UCSD-AML1 (cell line): ENCODE measurements at regions not wholly inside any gene's neighbourhood (a gene's known extent, or its start where the extent isn't known, plus 50 kb on each side); places are given as distances from the start of the nearest gene placed in this dataset.

Experiments
- DNase-seq: peaks from one replicate; lab custom pipeline; 2025; ENCODE audit not compliant: unreplicated experiment; lab: John Stamatoyannopoulos, UW

DNA sequence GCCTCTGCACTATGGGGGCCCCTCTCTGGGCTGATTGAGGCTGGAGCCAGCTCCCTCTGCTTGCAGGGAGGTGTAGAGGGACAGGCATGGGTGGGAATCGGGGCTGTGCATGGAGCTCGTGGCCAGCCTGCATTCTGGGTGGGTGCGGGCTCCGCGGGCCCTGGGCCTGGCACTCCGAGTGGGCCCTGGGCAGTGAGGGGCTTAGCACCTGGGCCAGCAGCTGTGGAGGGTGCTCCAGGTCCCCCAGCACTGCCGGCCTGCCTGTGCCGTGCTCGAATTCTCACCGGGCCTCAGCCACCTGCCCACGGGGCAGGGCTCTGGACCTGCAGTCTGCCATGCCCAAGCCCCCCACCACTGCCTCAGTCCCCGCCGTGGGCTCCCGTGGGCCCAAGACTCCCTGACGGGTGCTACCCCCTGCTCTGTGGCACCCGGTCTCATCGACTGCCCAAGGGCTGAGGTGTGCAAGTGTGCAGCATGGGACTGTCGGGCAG lies 681.2 kb downstream of the PDHA2 start:
- no peak for DNase-seq

DNA sequence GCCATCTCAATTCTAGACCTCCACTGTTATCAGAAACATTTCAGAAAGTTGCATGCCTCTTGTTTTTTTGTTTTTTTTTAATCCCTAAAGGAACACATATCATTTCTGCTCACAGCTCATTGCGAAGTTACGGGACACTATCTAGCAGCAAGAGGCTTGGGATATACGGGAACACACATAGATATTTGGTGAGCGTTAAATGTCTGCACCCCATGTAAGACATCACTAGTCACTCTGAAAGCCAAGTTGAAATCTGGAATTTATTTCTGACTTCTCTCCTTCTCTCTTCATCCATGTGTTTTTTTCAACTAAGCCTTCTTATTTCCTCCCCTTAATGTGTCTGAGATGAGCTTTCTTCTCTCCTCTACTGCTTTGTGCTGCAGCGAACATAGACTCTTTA lies 683.7 kb downstream of the PDHA2 start:
- no peak for DNase-seq

DNA sequence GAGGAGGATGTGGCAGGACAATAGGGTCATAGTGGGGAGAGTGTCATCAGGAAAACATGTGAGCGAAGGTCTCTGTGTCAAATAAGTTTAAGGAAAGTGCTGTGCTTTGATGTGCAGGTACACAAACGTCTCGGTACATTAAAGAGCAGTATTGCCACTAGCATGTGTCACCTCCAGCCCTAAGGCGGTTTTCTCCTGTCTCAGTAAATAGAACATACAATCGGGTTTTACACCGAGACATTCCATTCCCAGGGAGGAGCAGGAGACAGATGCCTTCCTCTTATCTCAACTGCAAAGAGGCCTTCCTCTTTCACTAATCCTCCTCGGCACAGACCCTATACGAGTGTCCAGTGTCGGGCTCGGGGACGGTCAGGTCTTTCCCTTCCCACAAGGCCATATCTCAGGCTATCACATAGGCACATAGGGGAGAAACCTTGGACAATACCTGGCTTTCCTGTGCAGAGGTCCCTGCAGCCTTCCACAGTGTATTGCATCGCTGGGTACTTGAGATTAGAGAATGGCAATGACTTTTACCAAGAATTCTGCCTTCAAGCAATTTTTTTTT lies 684.5 kb downstream of the PDHA2 start:
- DNase-seq: no peak

DNA sequence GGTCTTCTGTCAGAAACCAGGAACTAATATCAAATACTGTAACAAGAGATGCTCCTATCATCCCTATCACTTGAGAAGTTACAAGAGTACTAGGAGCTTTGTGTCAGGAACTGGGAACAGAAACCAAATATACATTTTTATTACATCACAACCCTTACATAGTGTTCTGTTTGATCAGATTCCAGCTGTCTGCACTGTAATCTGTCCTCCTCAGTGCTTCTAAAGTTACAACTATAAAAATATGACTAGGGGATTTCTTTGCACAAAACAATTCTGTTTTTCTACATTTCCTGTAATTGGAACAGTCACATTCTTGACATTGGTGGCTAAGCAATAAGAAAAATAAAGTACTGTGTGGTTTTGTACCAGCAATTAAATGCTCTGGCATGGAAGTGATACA lies 686.0 kb downstream of the PDHA2 start:
- DNase-seq: no peak

DNA sequence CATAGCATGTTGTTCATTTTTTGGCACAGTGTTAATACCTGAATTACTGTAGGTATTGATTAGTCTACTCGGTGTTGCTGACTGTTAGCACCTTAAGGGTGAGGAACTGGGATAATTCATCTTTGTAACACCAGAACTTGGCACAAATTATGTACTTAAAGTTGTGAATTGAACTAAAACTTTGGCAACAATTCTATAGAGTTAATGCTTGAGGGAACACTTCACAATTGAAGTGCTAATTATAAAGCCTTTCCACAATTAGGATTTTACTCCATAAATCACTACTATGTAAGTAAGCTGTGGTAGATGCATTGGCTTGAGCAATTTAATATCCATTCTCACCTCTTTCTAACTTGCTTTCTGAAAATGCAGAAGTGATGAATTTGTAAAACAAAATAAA lies 686.7 kb downstream of the PDHA2 start:
- DNase-seq: no peak

DNA sequence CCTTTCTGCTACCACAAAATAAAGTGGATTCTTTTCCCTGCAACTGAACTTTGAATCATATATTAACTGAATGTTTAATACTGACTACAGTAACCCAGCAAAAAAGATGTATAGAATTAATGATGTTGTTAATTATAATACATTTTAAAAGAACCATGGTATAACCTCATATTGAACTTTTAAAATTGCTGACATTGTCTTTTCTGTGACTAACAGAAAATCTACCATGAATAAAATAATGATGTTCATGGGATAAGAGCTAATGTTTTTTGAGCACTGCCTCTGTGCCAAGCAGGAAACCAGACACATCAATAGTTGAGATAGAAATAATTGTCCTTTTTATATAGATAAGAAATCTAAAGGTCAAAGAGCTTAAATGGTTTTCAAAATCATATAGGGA lies 691.9 kb downstream of the PDHA2 start:
- no peak for DNase-seq

DNA sequence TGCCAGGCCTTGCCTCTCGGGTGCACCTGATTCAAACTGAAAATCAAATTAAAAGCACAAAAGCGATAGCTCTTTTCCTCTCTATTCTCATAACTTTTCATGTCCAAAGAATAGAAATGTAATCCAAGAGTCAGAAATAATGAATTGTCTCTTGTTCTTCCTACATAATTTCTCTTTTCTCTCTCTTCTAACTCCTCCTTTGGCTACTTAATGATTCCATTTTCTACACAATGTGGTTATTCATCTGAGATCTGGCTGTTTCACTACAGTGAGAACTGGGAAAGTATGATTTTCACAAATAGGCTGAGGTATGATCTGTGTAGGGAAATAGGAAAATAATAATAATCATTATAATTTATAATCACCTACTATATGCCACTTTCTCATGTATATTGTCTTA lies 703.5 kb downstream of the PDHA2 start:
- no peak for DNase-seq

DNA sequence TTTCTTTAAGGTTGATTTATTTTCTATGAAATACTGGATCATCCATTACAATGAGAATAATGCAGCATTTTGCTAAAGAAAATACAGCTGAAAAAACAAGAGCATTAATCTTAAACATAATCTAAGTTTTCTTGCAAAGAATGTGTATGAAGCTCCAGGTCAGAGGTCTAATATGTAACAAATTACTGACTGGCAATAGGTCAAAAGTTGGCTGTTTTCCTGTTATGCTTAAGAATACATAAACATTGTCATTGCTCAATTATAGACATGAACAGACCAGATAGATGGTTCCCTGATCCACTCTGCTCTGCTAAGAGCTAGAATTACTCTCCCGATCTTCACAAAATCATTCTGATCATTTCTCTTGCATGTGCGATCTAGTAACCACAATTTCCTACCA lies 718.6 kb downstream of the PDHA2 start:
- DNase-seq: no peak

DNA sequence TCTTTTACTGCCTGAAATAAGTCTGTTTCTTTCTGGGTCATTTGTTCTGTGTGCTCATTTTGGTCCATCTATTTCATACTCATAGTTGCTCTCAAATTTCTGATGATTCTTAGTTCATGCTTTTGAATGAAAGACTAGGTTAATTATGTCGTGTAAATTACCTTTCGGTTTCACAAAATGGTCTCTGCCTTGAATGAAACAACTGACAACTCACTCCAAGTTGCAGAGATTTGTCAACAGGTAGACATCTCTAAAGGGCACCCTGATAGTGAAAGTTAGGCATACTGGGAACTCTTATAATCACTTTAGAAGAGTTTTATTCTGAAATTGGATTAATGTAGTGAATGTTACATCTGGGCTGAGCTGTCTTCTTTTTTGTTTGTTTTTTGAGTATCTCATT lies 726.9 kb downstream of the PDHA2 start:
- DNase-seq: no peak

DNA sequence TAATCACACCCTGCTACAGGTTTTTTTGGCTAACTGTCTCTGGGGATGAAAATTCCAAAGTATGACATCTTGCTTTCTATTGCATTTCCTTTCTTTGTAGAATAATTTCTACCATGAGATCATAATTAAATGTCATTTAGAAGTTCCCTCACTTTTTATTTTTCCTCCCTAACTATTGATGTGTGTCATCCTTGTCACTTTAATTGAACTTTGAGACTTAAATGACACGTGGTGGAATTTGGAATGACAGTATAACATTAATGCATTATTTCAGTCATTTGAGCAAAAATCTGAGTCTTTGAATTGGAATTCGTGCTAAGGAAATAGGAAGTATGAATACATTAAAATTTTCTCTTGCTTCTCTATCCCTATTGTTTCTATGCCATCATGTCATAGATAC lies 745.4 kb downstream of the PDHA2 start:
- no peak for DNase-seq

DNA sequence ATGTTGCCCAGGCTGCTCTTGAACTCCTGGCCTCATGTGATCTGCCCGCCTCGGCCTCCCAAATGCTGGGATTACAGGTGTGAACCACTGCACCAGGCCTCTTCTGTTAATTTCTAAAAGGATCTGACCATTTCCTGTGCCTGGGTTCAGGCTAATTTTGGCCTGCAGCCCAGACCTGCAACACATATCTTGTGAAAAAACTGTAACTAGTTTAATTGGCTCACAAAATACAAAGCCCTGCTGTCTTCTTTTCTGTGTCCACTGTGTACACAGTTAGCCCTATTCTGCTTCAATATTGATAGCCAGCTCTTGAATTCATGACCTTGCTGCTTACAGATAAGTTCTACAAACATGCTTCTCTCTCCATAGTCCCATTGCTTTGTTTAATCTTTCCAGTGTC lies 753.5 kb downstream of the PDHA2 start:
- no peak for DNase-seq

DNA sequence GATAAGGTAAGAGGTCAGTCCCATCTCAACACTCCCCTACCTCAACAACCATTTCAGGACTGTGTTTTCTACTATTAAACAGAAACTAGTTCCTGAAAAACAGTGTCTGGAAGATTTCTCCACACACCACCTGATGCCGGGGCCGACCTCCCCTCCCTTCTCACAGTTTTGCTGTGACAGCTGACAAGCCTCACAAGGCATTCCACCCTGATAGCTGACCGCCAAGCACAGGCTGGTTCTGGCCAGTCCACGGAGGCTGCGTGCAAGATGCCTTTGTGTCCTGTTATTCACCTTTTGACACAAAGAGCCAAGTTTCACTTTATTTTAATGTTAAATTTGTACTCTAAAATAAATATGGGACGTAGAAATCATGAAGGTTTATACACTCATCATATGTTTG lies 758.6 kb downstream of the PDHA2 start:
- DNase-seq: no peak

DNA sequence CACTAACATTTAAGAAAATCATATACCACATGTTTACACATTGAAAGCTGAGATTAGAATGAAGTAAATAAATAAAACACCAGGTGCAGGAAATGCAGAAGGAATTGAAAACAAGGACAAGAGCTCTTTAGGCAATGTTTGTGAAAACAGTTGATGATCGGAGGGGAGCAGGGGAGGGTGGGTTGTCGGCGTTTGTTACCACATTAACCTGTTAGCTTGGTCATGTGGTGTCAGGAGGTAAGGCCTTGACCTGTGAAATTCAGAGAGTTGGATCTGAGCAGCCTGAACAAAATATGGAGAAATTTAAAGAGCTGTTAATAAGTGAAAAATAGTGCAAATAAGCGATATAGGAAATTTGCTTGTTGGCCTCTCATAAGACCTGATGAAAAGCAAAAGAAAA lies 759.9 kb downstream of the PDHA2 start:
- DNase-seq: no peak

DNA sequence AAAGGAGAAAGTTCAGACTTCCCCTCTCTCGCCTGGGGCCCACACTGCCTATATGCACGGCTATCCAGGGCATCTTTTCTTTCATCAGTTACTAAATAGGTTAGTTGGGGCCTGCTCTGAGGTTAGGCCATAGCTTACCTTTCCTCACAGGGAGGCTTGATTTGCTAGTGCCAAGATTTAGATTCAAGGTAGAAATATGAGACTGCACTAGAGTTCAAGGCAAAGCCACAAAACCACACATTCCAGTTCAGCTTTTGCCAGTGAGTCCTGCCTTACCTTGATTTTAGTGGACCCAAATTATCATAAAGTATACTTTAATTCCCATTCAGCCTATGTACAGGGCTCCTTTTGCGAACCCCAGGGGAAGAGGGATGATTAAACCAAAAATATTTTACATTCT lies 762.8 kb downstream of the PDHA2 start:
- no peak for DNase-seq

DNA sequence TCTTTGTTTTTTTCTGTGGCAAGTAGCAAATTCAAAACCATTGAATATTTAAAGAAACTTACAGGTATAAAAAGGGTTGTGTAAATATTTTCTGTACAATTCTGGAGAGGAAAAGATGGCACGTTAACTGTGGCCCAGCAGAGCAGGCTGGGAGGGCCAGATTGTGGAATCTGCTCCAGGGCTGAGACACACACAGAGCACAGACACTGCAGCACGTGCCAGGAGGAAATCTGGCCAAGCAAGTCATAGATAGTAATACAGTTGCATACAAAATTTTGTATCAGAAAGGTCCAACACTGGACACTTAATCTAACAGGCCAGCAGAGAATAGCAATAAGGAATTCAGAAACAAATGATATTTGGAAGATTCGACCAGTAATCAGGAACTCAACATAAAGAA lies 763.7 kb downstream of the PDHA2 start:
- DNase-seq: no peak

DNA sequence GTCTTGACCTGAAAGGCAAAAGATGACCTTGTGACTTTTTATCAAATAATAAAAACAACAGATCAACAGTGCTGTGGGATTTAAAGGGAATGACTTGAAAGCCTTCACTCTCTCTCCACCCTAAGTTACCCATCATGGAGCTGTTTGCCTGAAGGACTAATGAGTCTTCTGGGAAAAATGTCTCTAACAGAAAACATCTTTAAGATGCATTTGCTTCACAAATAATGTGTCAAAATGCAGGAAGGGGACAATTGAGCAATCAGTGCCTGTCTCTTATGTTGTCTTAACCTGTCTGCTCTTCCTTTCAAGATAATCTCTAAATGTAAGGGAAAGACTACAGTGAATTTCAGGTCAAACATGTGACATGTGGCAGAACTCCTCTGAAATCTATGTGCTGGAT lies 766.6 kb downstream of the PDHA2 start:
- DNase-seq: no peak

DNA sequence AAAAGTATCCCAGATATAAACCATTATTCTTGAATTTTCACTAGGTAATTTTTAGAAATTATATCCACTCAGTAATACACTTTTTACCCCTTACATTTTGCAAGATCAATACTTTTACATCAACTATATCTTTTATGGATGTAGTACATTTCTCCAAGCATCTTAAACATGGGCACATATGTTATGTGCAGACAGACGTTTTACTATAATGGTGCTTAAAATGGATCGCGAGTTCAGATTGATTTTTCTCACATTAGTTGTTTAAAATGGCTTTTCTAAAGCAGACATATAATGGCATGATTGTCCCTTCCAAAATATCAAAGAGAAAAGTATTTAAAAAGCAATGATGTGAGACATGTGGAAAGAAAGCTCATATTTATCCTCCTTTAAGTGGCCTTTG lies 786.1 kb downstream of the PDHA2 start:
- no peak for DNase-seq

DNA sequence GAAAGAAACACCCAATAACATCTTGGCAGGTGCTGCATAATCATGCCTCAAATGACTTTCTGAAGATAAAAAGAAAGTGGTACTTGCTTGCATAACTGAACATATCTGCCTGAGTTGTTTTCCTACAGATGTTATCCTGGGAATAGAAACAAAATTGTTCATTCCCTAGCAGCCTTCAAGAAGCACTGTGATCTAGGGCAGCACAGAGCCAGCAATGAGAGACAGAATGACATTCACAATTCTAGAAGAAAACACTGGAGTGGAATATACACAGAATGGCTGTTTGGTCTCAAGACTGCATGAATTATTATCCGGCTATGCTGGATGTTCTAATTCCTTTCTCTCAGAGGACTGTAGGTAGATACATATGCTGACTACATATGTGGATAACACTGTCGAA lies 790.9 kb downstream of the PDHA2 start:
- DNase-seq: no peak

DNA sequence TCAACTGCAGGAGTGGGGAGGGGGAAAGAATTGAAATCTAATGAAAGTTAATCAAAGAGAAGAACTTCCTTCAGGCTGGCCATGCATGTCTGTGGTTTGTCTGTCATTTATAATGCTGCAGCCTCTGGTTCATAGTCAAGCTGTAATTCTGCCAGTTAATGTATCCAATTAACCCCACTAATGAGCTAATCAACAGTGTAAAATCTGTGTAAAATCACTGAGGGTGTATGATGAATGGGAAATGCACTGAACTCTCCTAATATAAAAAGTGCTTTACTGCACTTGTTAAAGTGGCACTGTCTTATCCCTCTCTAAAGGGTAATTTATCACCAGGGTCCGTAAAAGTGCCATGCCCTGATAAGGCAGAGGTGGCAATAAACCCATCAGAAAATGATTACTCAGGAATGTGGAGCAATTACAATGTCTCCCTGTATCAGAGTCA lies 798.1 kb downstream of the PDHA2 start:
- no peak for DNase-seq

DNA sequence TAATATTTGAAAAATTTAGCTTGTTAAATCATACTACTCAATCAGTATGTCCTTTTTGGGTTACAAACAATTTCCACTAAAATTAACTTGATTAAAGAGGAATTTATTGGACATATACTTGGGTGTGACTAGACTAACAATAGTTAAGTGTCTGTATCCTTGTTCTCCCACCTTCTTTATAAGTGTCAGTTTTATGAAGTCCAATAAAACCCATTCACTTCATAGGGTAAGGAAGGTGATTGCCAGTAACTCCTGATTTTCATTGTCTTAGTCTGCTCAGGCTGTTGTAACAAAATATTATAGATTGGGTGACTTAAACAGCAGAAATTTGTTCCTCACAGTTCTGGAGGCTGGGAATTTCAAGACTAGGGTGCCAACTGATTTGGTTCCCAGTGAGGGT lies 800.0 kb downstream of the PDHA2 start:
- no peak for DNase-seq

DNA sequence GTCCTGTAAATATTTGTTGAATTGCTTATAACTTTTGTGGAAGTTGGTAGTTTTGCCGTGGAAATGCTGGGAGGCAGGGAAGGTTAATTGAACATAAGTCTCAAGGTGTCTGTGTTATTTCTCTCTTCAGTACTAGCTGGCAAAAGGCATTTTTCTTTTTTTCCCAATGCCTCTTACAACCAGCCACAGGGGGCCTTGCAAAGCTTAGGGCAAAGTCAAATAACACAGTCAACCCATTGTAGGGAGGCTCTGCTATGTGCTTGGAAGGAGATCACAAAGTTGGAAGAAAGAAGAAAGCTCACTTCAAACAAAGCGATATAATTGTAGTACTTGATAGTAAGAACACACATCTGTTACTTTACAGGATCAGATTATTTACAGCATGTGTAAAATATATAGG lies 802.6 kb downstream of the PDHA2 start:
- no peak for DNase-seq

DNA sequence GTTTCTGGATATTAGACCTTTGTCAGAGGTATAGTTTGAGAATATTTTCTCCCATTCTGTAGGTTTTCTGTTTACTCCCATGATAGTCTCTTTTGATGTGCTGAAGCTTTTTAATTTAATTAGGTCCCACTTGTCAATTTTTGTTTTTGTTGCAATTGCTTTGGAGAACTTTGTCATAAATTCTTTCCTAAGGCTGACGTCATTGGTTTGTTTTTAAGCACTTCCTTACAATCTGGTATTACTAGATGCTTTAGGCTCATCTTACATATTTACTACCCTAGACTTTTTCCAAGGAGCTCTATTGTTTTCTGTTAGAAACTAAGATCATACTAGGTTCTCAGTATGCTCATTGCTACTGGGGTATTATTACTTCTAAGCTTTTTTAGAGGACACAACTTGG lies 806.3 kb downstream of the PDHA2 start:
- no peak for DNase-seq

DNA sequence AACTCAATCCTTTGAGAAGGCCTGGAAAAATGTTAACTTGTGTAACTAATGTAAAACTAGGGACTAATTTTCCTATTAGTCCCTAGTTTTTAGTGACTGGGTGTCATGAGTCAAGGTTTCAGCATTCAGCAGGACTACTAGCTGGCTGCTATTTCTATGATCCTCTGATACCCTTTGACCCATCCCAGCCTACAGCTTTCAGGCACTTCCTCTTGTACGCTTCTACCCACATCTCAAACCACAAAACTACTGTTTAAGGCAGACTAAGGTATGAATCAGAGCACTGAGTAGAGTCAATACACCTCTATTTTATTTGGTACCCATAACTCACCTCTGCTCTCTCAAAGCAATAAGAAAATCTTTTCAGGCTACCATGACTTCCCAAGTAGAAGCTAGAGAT lies 809.6 kb downstream of the PDHA2 start:
- DNase-seq: no peak

DNA sequence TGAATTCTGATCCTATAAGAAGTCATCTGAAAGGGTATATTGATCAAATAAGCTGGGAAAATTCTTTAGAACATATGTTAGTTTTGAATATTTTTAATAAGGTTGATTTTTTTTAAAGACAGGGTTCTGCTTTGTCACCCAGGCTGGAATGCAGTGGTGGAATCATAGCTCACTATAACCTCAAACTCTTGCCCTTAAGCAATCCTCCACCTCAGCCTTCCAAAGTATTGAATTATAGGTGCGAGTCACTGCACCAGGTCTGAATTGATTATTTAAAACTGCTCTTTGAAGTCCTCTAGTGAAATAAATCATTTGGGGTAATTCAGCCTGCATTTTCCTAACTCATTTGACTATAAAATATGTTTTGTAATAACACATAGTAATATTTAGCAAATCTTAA lies 812.3 kb downstream of the PDHA2 start:
- DNase-seq: no peak
